ENCODE measurements at regions not wholly inside any gene's neighbourhood (a gene's known extent, or its start where the extent isn't known, plus 50 kb on each side); places are given as distances from the start of the nearest gene placed in this dataset.

- no peak overlapping the region for H2AFZ ChIP-seq (ENCODE audit: low read length)
- TF ChIP-seq GABPA (IDR thresholded peaks at IDR 0.05; ENCODE audit: borderline replicate concordance, insufficient read depth, low read length) (no peak), CBX8 (IDR thresholded peaks at IDR 0.05; ENCODE audit: borderline replicate concordance, low read depth, low read length) (no peak), SIN3A (conservative IDR thresholded peaks at IDR 0.05 in 1 of 2, IDR thresholded peaks at IDR 0.05 in 1 of 2; ENCODE audit: low read depth in 1 of 2, low read length in 2 of 2) (no peak), ATF3 (IDR thresholded peaks at IDR 0.05; ENCODE audit: insufficient read depth, low read depth, low read length) (no peak), PHF8 (conservative IDR thresholded peaks at IDR 0.05; ENCODE audit: low read depth, low read length) (no peak), MAFK (IDR thresholded peaks at IDR 0.05; ENCODE audit: low read depth, low read length) (no peak), TAF7 (optimal IDR thresholded peaks at IDR 0.05; ENCODE audit: borderline replicate concordance, low read depth, low read length) (no peak)
Measured at GRCh38 chr6:40802481-40802880, 215.3 kb upstream of the LRFN2 start.

More at GRCh38 chr6:40802481-40802880, 215.3 kb upstream of the LRFN2 start:
- Histone ChIP-seq H3K4me1 (replicated peaks in 1 of 4; ENCODE audit: control insufficient read depth in 3 of 4, insufficient read depth in 4 of 4, low read length in 3 of 4) (peaks cover 0 to 8% (median 2%) of the 10 kb centered on the region in 4 experiments; a peak in 3 of 7 replicates), H3K27me3 (replicated peaks in 1 of 4; ENCODE audit: control insufficient read depth in 3 of 4, extremely low read depth in 1 of 4, insufficient read depth in 3 of 4, low read length in 3 of 4) (peaks cover 0 to 8% (median 4%) of the 10 kb centered on the region in 4 experiments; a peak in 3 of 7 replicates), H3K36me3 (ENCODE audit: control insufficient read depth in 2 of 4, insufficient read depth in 4 of 4, low read length in 3 of 4) (no peaks in the 10 kb centered on the region), H3K9me3 (ENCODE audit: insufficient read depth in 2 of 2, low read depth in 1 of 2, low read length in 1 of 2) (no peaks in the 10 kb centered on the region), H3K9ac (replicated peaks in 1 of 4; ENCODE audit: extremely low read depth in 1 of 4, low read depth in 3 of 4, low read length in 3 of 4) (no peak overlapping the region), H3K18ac (ENCODE audit: extremely low read depth, low read length) (no peak overlapping the region), H3K56ac (replicated peaks; ENCODE audit: insufficient read length, low read depth, low read length) (no peak overlapping the region), H2BK20ac (ENCODE audit: low read length) (0 out of 2 replicates have a peak overlapping the region, but pooled peaks have one; percentile 6), H2BK5ac (ENCODE audit: low read depth, low read length) (no peak overlapping the region), H2BK12ac (ENCODE audit: low read depth, low read length) (no peak overlapping the region), H2AK5ac (ENCODE audit: low read depth, low read length) (no peak overlapping the region), H3K4me3 (ENCODE audit: extremely low read depth in 1 of 4, insufficient read depth in 2 of 4, low read depth in 3 of 4, low read length in 4 of 4) (no peak overlapping the region), H4K91ac (replicated peaks; ENCODE audit: insufficient read length, low read length) (no peak overlapping the region), H3K23ac (ENCODE audit: insufficient read length) (no peak overlapping the region), H4K20me1 (replicated peaks in 1 of 2; ENCODE audit: control insufficient read depth in 1 of 2, insufficient read depth in 2 of 2, low read length in 2 of 2) (peaks cover 0 to 4% of the 10 kb centered on the region in 2 experiments), H3K23me2 (ENCODE audit: low read depth, low read length) (no peaks in the 10 kb centered on the region), H2BK120ac (replicated peaks; ENCODE audit: low read depth, low read length) (no peak overlapping the region), H3K27ac (ENCODE audit: low read depth, low read length) (no peak overlapping the region), H3K14ac (ENCODE audit: insufficient read length) (no peak overlapping the region), H3K4ac (replicated peaks; ENCODE audit: insufficient read length, low read depth, low read length) (no peak overlapping the region), H3K79me1 (ENCODE audit: low read depth, low read length) (no peaks in the 10 kb centered on the region), H2BK15ac (ENCODE audit: low read length) (no peak overlapping the region), H4K8ac (ENCODE audit: extremely low read depth, insufficient read depth, low read length) (no peak overlapping the region), H3K4me2 (ENCODE audit: insufficient read depth in 1 of 2, low read depth in 2 of 2, low read length in 2 of 2) (no peak overlapping the region), H4K5ac (ENCODE audit: insufficient read length, low read depth, low read length) (no peak overlapping the region), H3K79me2 (ENCODE audit: control insufficient read depth in 1 of 2, insufficient read depth in 2 of 2, low read length in 2 of 2) (no peaks in the 10 kb centered on the region)
- ChIA-PET CTCF (ENCODE audit: partially characterized antibody) (interaction anchor here (0.9 to 3.4 kb wide), 3 partner anchors 11 to 90 kb away, joined by 3 to 24 read pairs (median 8); no protein-coding TSS in a partner anchor), POLR2A (ENCODE audit: partially characterized antibody) (no interaction called here)
- no peak for FAIRE-seq
- DNase-seq (ENCODE audit: low read depth in 1 of 2, low spot score in 2 of 2), result no peak
- 89% methylated on average over 2 of the region's 5 CpGs; no CpG with 5 or more reads in 1 of the 2 experiments for WGBS, 2 experiments (ENCODE audit: extremely low coverage in 1 of 2, insufficient coverage in 1 of 2, insufficient read length in 1 of 2, insufficient replicate concordance in 2 of 2, low coverage in 1 of 2, low lambda C conversion rate in 2 of 2, missing lambda C conversion rate in 1 of 2)
